HCEC 1CT (cell line): ENCODE measurements at regions not wholly inside any gene's neighbourhood (a gene's known extent, or its start where the extent isn't known, plus 50 kb on each side); places are given as distances from the start of the nearest gene placed in this dataset.
"Not testable (repeated sequence)": the region's sequence is repeated elsewhere in the genome, so short reads cannot be mapped to it uniquely, and the experiment has no call there.

Source experiments
- DNase-seq: peaks from one replicate; pipeline ENCODE4 v3.0.0-alpha.2; 2017

GRCh38 chr1:58941471-58942289 is 157.8 kb upstream of the JUN start:
- no peak for DNase-seq

DNA sequence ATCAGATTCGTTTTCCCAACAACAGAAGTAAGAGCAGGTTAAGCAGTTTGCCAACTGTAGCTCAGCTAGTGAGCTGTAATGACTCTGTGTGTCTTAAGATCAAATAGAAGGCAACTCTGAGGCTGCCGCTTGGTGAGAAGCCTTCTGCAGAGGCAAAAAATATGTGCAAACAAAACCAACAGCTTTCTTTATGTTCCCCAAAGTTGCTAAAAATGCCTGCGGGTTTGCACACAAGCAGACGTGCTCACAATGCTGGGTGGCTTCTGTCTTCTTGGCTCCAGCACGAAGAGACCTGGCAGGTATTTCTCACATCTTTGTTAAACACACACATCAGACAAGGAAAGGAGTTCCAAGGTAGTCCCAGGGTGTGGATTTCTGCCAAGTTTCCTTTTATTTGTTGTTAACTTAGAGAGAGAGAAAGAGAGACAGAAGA is 158.9 kb upstream of the JUN start:
- DNase-seq, result no peak

GRCh38 chr1:58943776-58944175 is 159.9 kb upstream of the JUN start:
- no peak for DNase-seq

DNA sequence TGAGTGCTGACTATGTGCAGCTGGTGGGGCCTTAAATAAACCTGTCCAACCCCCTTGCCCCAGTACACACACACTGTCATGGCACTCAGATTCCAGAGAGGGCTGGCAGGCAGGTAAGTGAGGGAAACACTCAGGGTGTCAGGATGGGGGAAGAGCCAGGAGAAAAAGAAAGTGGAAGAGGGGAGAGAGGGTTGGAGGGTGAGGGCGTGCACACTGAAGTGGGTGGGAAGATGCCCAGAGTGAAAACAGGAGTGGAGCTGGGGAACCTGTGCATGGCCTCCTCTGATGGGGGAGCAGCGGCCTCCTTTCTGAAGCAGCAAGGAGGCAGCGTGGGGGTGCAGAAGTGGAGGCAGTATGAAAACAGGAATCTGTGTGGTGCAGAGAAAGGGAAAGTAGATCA is 160.6 kb upstream of the JUN start:
- DNase-seq, result no peak

DNA sequence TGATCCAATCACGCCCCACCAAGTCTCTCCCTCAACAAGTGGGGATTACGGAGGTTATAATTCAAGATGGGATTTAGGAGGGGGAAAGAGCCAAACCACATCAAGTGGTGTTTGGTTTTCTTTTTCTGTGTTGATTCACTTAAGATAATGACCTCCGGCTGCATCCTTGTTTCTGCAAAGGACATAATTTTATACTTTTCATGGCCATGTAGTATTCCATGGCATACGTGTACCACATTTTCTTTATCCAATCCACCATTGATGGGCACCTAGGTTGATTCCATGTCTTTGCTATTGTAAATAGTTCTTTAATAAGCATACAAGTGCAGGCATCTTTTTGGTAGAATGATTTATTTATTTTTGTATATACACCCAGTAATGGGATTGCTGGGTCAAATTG is 162.5 kb upstream of the JUN start:
- DNase-seq, result no peak

- no peak for DNase-seq
Measured at GRCh38 chr1:58948671-58949070, 164.8 kb upstream of the JUN start.

DNA sequence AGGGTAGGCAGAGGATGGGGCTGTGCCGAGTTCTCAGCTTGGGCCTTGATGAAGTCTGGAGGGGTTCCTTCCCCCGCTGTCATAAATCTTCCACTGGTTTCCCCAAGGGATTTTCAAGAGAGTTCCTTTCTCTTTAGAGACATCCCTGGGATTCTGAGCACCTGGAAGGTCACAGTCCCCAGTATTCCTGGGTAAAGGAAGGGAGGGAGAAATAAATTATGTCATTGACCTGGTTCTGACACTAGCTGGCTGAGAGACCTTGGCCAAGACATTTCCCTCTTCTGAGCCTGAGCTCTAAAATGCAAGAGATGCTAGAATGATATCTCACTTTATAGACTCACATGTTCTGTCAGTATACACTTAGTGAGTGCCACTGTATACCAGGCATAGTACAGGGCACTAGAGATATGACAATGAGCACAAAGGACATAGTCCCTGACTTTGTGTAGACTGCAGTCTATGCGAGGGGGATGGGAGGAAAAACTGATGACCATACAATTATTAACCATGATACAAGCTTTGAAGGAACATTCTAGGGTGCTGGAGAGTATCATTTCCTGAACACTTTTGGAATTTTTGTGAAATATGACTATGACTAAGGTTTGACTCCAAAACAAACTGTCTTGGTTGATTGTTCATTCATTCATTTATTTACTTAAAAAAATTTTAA is 165.8 kb upstream of the JUN start:
- DNase-seq, result peak; percentile 61

DNA sequence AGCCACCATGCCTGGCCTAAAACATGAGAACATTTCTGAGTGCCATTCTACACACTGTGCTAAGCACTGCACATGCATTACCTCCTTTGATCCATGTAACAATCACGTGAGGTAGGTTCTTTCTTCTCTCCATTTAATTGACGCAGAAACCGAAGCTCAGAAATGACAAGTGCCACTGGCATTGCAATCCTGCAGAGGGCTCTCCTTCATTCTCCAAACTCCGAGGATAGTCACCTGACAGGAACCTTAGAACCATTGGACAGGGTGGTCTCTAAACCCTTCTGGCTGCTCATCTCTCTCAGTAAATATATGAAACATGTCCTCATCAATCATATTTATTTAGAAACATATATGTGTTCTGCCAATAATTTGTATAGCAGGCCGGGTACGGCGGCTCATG is 167.1 kb upstream of the JUN start:
- no peak for DNase-seq

DNA sequence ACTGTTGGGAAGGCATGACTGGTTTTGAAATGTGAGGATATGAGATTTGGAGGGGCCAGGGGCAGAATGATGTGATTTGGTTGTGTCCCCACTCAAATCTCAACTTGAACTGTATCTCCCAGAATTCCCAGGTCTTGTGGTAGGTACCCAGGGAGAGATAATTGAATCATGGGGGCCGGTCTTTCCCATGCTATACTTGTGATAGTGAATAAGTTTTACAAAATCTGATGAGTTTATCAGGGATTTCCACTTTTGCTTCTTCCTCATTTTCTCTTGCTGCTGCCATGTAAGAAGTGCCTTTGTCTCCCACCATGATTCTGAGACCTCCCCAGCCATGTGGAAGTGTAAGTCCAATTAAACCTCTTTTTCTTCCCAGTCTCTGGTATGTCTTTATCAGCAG is 170.1 kb upstream of the JUN start:
- DNase-seq, result not testable (repeated sequence)

GRCh38 chr1:58963287-58963686 is 179.4 kb upstream of the JUN start:
- DNase-seq, result not testable (repeated sequence)

DNA sequence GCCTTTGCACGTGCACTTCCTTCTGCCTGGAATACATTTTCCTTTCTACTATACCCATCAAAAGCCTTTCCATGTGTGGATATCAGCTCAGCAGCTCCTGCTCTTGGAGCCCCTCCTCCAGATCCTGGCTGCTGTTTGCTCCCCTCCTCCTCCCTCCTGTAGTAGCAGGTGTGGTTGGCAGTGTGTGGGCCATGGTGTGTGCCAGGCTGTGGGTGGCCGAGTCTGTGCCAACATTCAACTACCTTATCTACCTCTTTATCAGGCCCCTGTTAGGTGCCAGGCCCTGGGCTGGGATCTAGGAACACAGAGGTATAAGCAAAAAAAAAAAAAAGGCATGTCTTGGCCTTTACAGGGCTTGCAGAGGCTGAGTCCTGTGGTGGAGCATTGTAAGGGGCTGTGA is 180.6 kb upstream of the JUN start:
- no peak for DNase-seq

GRCh38 chr1:58964880-58965279 is 181.0 kb upstream of the JUN start:
- DNase-seq, result peak; percentile 65

DNA sequence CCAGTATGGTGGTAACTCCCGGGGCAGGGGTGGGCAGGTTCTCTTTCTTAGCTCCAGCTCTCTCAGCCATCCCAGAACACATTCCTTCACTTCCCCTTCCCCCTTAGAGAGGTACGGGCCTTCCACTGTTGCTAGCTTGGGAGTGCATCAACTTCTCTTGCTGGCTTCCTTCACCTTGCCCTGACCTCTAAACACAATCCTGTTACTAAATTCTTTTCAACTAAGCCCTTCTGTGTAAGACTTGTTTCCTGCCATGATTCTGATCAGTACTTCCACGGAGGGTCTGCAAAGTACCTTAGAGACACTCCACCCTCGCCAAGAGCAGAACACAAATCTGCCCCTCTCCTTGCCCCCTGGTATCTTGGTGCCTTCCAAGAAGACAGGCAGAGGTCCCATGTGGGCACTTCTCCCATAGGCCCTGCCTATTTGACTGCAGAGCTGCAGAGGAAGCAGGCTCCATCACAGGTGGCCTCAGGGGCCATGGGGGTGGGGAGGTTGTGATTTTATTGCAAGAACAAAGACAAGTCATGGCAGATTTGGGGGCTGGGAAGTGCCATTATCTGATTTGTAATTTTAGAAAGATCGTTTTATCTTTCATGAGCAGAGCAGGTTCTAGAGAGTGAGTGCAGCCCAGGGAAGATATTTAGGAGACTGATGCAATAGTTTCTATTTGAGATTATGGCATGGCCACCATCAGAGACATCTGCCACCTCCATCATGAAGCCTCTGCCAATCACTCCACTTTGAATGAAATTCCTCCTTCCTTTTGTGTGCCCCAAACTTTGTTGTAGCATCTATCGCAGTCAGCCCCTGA is 182.5 kb upstream of the JUN start:
- no peak for DNase-seq

GRCh38 chr1:58966917-58967740 is 183.3 kb upstream of the JUN start:
- no peak for DNase-seq

GRCh38 chr1:58968360-58968952 is 184.6 kb upstream of the JUN start:
- peak; percentile 28 for DNase-seq

DNA sequence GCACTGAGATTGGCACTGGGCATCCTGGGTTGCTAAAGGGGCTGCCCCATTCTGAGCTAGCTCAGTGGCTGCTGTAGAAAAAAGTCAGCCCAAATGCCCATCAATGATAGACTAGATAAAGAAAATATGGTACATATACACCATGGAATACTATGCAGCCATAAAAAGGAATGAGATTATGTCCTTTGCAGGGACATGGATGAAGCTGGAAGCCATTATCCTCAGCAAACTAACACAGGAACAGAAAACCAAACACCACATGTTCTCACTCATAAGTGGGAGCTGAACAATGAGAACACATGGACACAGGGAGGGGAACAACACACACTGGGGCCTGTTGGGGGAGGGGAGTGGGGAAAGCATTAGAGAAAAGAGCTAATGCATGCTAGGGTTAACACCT is 185.3 kb upstream of the JUN start:
- not testable (repeated sequence) for DNase-seq

DNA sequence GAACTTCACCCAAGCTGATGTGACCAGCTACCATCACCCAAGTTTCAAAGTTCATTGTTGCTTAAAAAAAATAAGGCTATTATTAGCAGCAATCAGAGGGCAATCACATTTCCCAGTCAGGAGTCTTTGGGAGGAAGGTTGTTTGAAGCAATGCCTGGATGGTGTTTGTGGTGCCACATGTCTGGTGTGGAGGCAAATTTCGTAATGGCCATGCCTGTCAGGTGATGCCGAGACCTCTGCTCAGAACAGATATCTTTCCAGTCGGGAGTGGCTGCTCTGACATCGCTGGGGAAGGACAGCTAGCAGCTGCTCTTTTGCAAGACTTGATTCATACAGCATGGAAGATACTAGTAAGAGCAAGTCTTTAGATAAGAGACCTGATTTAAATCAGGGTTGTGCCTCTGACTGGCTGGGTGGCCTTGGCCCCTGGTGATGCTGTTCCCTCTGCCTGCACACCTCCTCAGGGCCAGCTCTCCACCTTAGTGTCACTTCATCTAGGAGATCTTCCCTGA is 187.8 kb upstream of the JUN start:
- peak; percentile 15 for DNase-seq

- no peak for DNase-seq
Measured at GRCh38 chr1:58975888-58976287, 192.0 kb upstream of the JUN start.

DNA sequence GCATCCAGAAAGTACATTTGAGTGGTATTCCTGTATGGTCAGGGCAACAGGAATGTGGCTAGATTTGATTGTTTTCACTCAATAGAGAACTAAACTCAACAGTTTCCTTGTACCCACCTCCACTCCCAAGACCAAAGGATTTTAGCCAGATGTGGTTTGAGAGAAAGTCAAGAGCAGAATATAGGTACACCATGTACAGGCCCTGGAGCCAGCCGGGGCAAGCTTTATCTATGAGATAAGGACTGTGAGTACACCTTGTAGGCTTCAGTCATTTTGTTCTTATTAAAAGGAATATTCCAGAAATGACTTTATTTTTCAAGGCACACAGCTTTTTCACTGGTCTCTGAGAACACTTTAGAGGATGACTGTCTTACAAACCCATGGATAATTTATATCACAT is 192.4 kb upstream of the JUN start:
- no peak for DNase-seq

DNA sequence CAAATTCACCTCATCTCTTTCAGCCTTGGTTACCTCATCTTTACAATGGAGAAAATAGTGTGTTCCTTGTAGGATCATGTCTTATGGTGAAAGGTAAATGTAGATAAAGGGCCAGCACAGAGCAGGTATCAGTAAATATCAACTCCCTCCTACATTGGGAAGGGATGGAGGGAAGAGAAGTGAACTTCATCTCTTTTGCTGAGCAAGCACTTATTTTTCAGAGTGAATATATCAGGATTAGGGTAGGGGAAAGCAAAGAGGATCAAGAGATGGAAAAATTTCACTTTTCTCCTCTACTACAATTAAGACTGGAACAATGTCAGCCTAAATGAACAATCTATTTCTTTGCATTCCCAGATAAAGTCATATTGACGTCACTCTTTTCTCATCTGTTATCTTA is 193.8 kb upstream of the JUN start:
- DNase-seq, result no peak

DNA sequence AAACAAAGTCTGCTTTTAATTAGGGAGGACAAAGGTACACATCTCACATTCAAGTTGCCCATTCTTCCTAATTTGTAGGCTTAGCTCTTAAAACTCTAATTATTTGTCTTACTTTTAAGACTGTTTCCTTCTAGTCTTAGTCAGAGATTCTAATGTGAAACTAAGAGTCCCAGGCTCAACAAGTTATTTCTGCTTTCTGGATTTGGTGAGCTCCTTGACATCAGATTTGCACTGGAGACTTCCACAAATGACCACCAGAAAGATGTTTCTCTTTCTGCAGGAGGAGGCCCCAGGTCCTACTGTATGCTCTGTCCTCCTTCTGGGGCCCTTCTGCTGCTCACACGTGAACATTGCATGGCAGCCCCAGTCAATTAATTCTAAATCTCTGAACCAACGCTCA is 194.2 kb upstream of the JUN start:
- no peak for DNase-seq

DNA sequence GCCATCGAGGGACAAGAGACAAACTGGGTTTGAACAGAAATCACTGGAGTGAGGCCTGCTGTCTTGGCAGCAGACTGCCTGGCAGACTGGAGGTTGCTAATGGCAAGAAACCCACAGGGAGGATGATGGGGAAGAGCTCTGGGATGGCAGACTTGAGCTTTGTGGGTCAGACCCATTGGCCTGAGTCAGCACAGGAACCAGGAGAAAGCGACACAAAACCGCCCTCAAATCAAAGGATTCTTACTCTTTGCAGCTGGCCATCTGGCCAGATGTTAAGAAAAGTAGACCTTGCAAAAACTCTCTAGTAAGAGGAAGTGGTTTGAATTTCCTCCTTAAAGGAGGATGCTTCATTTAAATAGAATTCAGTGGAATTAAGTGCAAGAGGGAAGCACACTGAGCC is 195.2 kb upstream of the JUN start:
- peak; percentile 35 for DNase-seq
